ENCODE measurements at regions not wholly inside any gene's neighbourhood (a gene's known extent, or its start where the extent isn't known, plus 50 kb on each side); places are given as distances from the start of the nearest gene placed in this dataset.

DNA sequence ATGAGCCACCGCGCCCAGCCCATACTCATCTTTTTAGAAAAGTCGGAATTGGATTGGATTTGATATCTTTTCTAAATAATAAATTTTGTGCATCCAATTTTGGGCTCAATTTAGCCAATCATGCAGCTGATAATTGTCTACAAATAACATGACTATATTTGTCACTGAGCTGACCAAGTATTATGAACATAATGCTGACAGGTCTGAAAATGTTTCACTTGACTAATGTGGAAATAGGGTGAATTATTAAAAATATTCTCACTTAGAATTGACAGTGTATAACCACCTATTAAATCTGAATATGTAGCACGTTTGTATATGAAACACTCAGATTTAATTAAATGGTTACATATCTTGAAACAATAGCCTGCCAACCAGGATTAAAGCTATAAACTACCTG is 657.2 kb upstream of the FSHR start:
- TF ChIP-seq CTCF (IDR thresholded peaks at IDR 0.05; ENCODE audit: insufficient read depth, low read depth, low read length), result no peak
- H3K4me3 ChIP-seq (ENCODE audit: low read depth, low read length), result no peak overlapping the region
- DNase-seq (ENCODE audit: low read depth), result no peak

DNA sequence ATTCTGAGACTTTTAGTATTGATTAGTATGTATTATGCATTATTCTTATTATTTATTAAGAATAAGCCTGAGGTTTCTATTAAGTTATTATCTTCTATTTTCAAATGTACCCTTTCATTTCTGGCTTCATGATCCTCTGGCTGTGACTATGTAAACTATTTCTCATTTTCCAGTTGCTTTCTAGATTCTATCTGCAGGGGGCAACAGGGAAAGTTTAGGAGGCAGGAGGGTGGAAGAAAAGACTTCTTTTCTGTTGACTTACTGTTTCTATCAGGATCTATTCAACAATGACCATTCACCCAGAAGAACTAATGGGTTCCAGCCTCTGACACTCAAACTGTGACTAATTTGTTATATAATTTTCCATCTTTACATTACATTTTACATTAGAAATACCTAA is 653.4 kb upstream of the FSHR start:
- no peak for TF ChIP-seq CTCF (IDR thresholded peaks at IDR 0.05; ENCODE audit: insufficient read depth, low read depth, low read length)
- DNase-seq (ENCODE audit: low read depth), result no peak
- no peak overlapping the region for H3K4me3 ChIP-seq (ENCODE audit: low read depth, low read length)

- H3K4me3 ChIP-seq (ENCODE audit: low read depth, low read length), result no peak overlapping the region
- no peak for TF ChIP-seq CTCF (IDR thresholded peaks at IDR 0.05; ENCODE audit: insufficient read depth, low read depth, low read length)
- DNase-seq (ENCODE audit: low read depth), result no peak
These were observed 649.8 kb upstream of the FSHR start for GRCh38 chr2:49804111-49804510.

DNA sequence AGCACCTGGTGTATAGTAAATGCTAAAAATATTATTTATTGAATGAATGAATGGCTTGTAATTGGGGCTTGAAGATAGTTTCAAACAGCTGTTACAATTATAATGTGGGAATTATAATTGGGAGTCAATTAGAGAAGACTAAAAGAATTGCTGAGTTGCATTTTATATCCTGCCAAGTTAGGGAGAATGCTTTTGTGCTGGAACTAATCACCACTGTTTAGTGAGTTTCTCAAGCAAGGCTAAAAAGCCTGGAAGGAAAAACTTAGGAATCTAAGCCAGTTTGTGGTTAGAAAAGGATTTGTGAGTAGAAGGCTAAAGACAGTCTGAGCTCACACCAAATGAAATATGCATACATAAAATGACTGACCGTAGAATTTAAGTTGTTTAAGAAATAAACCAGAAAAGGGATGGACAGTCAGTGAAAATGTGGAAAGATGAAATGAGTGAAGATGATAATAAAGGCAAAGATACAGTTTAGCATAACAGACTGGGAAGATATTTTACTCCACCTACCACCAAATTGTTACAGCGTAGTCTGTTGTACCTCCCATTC is 647.7 kb upstream of the FSHR start:
- DNase-seq (ENCODE audit: low read depth), result no peak
- no peak overlapping the region for H3K4me3 ChIP-seq (ENCODE audit: low read depth, low read length)
- TF ChIP-seq CTCF (IDR thresholded peaks at IDR 0.05; ENCODE audit: insufficient read depth, low read depth, low read length), result no peak

DNA sequence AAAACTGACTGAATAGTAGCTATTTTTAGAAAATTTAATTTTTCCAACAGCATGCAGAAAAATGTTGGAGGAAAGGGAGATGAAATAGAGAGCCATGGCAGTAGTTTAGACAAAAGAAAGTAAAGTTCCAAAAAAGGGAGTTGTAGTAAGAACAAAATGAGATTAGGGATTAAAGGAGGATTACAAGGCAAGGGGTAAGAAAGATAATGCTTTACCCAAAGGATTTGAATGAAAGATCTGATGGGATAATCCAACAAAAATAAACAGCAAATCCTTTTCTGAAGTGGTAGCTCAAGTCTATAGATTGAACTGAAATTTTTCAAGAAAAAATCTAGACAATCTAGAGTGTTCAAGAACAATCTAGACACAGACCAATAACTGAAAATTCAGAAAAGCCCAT is 644.3 kb upstream of the FSHR start:
- no peak for TF ChIP-seq CTCF (IDR thresholded peaks at IDR 0.05; ENCODE audit: insufficient read depth, low read depth, low read length)
- DNase-seq (ENCODE audit: low read depth), result no peak
- H3K4me3 ChIP-seq (ENCODE audit: low read depth, low read length), result no peak overlapping the region

GRCh38 chr2:49796266-49796665 is 642.0 kb upstream of the FSHR start:
- TF ChIP-seq CTCF (IDR thresholded peaks at IDR 0.05; ENCODE audit: insufficient read depth, low read depth, low read length), result no peak
- DNase-seq (ENCODE audit: low read depth), result no peak
- H3K4me3 ChIP-seq (ENCODE audit: low read depth, low read length), result no peak overlapping the region

GRCh38 chr2:49794396-49794795 is 640.1 kb upstream of the FSHR start:
- no peak for DNase-seq (ENCODE audit: low read depth)
- no peak for TF ChIP-seq CTCF (IDR thresholded peaks at IDR 0.05; ENCODE audit: insufficient read depth, low read depth, low read length)
- H3K4me3 ChIP-seq (ENCODE audit: low read depth, low read length), result no peak overlapping the region

Data from fibroblast of villous mesenchyme (primary cell).